ENCODE measurements at regions not wholly inside any gene's neighbourhood (a gene's known extent, or its start where the extent isn't known, plus 50 kb on each side); places are given as distances from the start of the nearest gene placed in this dataset.

DNA sequence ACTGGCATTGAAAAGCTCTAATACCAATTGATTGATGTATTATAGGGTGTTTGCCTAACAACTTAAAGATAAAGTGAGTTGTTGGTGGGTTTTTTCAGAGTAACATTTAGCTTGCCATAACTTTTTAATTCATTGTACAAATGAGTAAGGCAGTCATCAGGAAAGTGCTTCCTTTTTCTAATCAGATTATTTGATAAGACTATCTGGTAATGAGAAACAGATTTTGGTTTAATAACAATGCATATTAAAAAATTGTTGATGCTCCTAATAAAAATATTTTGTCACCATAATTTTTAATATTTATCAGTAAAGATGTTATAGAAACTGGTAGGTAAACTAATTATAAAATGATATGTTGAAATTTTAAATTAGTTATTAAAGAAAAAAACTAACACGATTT lies 51.3 kb downstream of the BLTP1 start:
- DNase-seq = no peak

DNA sequence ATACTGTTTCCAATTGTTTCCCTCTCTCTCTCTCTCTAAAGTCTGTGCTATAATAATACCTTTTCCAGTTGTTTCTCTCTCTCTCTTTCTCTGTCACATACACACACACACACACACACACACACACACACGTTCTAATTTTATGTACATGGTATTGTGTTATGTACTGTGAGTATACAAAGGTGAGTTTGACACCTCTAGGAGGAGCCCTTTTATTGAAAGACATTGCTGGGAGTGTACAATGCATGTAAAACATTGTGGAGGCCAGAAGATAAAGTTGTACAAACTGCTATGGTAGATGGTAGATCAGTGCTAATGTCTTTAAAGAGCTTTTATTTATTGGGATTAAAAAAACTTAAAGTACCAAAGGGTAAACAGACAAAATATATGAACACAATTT lies 53.6 kb downstream of the BLTP1 start:
- DNase-seq = peak; percentile 11

DNA sequence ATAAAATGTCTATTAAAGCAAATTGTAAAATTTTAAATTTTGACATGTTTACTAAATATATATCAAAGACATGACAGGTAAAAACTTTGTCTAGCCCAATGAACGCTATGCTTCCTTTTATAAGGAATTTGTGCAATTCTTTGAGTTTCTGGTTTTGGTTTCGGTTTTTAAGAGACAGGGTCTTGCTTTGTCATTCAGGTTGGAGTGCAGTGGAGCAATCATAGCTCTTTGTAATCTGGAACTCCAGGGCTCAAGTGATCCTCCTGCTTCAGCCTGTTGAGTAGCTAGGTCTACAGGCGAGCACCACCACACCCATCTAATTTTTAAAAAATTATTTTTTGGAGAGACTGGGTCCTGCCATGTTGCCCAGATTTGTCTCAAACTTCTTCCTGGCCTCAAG lies 60.7 kb downstream of the BLTP1 start:
- no peak for DNase-seq

DNA sequence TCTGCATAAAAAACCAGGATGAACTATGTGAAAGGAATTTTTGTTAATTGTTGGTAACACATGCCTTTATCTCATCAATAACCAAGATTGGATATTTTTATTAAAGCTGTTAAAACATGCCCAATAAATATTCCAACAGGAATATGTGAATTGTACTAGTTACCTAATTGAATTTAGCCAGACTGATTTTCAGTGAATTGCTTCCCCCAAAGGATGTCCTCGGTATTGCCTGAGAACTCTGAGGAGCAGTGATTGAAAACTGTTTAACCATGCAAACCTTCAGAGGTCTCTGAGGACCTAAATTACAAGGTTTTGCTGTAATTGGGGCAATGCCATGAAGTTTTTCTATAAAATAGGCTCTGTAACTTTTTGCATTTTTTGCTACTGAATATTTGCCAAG lies 66.6 kb downstream of the BLTP1 start:
- DNase-seq = no peak

DNA sequence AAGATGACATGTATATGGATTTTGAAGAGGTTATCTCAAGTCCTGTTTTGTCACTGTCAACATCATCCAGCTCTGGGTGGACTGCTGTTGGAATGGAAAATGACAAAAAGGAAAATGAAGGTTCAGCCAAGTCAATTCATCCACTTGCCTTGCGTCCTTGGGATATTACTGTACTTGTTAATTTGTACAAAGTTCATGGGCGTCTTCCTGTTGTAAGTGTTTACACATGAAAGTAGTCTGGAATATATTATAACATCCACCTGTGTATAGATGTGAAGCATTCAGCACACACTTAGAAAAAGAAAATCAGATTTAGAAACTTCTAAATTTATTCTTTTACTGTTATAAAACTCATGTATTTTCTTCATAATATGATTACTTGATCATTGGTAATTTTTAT lies 67.2 kb downstream of the BLTP1 start:
- DNase-seq = no peak

DNA sequence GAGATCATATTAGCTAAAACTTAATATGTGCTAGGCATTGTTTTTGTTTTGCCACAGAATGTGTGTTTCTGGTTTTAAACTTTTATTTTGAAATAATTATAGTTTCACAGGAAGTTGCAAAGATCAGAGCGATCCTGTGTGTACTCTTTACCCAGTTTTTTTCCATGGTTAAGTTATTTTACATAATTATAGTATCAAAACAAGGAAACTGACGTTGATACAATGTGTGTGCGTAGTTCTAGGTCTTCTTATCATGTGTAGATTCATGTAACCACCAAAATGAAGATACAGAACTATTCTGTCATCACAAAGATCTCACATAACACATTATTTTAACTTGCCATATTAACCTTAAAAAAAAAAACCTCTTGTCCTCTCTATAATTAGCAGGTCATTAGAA lies 69.2 kb downstream of the BLTP1 start:
- no peak for DNase-seq

DNA sequence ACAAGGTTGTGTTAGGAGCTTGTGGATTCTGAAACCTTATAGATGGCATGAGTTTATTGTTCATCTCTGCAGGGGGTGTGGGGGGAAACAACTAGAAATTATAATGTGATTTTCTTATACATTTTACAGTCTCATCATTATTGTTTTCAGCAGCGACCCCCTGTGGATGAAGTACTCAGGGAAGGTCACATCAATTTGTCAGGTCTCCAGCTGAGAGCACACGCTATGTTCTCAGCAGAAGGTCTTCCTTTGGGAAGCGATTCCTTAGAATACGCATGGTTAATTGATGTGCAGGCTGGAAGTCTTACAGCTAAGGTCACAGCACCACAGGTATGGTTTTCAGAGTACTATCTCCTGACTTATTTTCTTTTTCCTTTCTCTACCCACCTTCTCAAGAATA lies 72.2 kb downstream of the BLTP1 start:
- peak; percentile 11 for DNase-seq

DNA sequence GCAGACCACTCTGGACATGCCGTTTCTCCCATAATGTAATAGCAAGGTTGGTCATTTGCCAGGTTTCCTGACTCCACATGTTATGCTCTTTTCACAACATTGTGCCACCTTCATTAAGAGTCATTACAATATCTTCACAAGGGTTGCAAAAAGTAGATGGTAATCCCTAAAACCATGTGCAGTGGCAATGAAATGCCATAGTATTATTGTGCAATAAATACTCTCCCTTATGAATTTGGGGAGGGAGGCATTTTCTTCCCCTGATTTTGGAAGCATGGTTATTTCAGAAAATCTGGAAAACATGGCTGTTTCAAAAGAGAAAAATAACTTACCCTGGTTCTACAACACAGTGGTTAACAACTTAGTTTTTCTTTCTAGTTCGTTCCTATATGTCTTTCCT lies 75.1 kb downstream of the BLTP1 start:
- DNase-seq = no peak

DNA sequence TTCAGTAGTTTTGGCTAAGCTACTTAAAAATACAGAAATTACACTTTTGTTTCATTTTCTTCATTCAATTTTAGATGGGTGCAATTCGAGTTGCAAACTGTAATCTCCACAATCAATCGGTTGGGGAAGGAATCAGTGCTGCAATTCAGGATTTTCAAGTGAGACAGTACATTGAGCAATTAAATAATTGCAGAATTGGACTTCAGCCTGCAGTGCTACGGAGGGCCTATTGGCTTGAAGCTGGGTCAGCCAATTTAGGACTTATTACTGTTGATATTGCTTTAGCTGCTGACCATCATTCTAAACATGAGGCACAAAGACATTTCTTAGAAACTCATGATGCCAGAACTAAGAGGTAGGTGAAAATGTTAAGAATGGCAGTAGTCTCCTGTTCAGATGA lies 77.7 kb downstream of the BLTP1 start:
- no peak for DNase-seq

DNA sequence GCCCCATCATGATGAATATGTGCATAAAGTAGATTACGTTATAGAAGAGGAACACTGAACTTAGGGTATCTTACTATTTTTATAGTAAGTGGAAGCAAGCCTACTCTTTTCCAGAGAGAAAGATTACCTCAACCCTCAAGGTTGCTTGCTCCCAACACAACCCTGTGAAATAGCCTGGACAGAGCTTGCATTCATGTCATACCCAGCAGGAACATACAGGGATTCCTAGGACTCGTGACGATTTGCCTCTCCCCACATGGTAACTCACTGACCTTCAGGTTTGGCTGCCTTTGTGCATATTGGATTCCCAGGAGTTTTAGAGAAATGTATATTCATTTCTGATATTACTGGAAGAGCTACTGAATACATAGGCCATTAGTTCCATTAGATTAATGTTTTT lies 80.5 kb downstream of the BLTP1 start:
- no peak for DNase-seq

DNA sequence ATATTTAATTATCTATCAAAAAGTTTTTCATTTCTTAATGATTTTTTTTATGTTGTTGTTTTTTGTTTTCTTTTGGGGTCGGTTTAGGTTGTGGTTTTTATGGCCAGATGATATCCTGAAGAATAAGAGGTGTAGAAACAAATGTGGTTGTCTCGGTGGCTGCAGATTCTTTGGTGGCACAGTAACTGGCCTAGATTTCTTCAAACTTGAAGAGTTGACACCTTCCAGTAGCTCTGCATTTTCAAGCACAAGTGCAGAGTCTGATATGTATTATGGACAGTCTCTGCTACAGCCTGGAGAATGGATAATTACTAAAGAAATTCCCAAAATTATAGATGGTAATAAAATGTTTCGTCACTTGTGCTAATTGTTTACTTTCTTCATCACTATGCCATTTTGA lies 82.6 kb downstream of the BLTP1 start:
- no peak for DNase-seq

DNA sequence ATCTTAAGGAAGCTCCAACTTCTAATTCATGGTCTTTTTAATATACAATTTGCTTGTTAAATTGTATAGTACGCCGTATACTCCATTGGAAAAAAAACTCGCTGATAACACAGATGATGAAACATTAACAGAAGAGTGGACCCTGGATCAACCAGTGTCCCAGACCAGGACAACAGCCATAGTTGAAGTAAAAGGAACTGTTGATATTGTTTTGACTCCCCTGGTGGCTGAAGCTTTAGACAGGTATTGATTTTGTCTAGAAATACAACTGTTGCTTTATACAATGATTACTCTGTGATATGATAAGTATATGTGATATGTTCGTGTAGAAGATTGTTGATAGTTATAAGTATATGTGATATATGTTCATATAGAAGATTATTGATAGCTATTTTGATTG lies 91.7 kb downstream of the BLTP1 start:
- DNase-seq = no peak

DNA sequence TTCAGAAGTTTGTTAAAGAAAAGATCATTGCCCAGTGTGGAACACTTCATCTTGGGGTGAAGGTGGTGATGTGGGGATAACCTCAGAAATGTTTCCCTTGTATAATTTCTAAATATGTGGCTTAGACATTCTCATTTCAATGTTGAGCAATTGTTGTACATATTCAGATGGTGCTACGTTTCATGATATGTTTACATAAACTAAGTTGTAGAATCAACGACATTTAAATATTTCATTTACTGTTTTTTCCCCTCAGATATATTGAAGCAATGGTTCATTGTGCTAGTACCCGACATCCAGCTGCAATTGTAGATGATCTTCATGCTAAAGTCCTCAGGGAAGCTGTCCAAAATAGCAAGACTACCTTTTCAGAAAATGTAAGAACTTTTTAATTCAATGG lies 92.6 kb downstream of the BLTP1 start:
- DNase-seq = no peak

DNA sequence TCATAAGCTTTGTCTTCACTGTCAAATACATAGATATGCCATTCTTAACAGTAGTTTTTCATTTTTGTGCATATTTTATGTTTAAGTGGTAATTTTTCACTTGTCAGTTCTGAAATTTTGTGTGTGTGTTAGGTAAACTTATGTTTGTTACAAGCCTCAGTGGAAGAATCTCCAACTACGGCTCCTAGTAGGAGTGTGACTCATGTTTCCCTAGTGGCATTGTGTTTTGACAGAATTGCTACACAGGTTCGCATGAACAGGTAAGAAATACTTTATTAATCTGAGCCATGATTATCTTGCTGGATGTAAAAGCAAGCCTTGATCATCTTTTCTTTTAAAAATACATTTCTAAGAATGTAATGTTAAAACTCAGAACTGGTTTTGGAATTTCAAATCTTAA lies 94.4 kb downstream of the BLTP1 start:
- no peak for DNase-seq

DNA sequence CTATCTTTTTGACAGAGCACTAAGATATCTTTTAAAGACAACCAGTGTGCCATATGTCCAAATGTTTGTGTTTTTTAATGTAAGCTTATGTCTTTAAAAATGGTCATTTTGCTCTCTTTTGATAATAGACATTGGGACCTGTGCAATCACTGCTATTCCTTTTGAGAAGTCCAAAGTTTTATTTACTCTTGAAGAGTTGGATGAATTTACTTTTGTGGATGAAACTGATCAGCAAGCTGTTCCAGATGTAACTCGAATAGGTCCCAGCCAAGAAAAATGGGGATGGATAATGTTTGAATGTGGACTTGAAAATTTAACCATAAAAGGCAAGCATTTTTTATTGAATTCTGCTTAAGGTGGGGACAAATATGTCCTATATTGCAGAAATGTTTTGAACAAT lies 97.2 kb downstream of the BLTP1 start:
- no peak for DNase-seq

DNA sequence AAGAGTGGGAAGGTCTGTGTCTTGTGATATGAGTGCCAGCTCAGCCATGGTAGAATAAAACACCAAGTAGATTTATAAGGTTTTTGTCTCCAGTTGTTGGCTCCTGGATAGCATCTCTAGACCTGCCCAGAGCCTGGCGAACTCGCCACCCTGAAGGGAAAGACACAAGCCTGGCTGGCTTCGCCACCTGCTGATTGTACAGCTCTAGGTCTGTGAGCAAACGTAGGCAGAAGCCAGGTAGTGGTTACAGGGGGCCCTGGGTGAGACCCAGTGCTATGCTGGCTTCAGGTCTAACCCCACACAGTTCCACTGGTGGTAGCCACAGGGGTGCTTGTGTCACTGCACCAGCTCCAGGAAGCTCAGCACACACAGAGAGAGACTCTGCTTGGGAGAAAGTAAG lies 100.5 kb downstream of the BLTP1 start:
- no peak for DNase-seq

DNA sequence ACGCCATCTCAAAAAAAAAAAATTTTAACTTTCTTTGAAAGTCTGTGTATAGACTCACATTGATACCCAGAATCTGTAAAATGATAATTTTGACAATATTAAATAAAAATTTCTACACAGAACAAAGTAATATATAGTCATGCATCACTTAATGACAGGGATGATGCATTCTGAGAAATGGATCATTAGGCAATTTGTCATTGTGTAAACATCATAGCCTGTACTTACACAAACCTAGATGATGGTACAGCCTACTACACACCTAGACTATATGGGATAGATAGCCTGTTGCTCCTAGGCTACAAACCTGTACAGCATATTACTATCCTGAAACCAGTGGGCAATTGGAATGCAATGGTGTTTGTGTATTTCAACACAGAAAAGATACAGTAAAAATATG lies 107.7 kb downstream of the BLTP1 start:
- DNase-seq = no peak

DNA sequence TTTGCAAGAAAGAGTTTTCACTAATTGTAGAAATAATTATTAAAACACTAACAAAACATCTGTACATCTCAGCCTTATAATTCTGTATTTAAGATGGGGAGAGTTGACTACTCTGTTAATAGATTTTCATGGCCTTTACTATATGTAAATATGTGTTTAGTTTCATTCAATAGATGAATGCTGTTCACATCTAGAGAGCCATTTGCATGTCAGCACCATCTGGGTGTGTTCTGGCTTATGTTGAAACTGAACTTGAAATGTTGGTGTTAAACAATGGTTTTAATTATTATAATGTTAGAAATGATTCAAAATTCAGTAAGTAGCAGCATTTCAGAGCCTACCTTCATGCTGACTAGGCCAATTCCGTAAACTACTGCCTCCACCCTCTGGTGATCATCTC lies 102.5 kb upstream of the ADAD1 start:
- DNase-seq = no peak

DNA sequence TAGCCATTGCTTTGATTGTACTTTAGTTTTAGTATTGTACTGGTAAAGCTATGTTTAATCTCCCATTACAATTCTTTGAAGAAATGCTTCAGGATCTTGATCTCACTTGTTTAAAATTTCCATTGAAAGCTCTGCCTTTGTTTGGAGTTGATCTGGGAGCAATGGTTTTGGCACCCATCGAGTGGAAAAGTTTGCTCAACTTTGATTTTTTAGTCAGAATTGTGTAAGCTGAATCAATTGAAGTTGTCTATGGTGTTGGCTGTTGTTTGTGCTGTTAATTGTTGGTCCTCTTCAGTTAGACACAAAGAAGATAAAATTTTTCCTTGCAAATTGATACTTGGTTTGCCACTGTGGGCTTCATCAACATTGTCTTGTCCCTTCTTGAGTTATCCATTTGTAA lies 99.8 kb upstream of the ADAD1 start:
- no peak for DNase-seq

DNA sequence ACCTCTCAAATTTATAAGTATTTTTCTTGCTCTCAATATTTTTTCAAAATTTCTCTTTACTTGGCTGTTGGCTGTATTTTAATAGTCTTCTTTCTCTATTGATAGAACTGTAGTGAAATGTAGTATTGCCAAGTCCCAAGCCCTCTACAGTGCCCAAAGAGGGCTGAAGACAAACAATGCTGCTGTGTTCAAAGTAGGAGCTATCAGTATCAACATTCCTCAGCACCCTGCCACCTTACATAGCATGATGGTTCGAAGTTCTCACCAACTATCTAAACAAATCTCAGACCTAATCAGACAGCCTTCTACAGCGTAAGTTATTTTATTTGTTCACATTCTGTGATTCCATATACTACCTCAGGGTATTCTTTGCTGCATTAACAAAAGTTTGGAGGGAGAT lies 99.1 kb upstream of the ADAD1 start:
- no peak for DNase-seq

DNA sequence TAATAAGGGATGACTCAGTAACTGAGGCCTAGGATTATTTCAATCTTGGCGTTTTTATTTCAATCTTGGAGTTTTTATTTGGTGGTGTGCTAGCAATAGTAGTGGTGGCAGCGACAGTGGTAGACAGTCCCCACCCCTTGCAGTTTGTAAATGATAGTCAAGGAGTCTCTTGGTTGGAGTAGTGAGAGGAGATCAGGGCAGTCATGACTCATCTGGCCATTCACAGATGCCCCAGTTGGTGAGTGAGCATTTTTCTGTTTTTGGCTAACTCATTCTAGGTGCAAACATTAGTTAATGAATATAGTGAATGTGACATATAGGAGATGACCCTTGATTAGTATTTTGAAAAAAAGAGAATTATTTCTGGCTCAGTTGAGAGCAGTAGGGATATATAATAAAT lies 93.5 kb upstream of the ADAD1 start:
- peak; percentile 6 for DNase-seq

DNA sequence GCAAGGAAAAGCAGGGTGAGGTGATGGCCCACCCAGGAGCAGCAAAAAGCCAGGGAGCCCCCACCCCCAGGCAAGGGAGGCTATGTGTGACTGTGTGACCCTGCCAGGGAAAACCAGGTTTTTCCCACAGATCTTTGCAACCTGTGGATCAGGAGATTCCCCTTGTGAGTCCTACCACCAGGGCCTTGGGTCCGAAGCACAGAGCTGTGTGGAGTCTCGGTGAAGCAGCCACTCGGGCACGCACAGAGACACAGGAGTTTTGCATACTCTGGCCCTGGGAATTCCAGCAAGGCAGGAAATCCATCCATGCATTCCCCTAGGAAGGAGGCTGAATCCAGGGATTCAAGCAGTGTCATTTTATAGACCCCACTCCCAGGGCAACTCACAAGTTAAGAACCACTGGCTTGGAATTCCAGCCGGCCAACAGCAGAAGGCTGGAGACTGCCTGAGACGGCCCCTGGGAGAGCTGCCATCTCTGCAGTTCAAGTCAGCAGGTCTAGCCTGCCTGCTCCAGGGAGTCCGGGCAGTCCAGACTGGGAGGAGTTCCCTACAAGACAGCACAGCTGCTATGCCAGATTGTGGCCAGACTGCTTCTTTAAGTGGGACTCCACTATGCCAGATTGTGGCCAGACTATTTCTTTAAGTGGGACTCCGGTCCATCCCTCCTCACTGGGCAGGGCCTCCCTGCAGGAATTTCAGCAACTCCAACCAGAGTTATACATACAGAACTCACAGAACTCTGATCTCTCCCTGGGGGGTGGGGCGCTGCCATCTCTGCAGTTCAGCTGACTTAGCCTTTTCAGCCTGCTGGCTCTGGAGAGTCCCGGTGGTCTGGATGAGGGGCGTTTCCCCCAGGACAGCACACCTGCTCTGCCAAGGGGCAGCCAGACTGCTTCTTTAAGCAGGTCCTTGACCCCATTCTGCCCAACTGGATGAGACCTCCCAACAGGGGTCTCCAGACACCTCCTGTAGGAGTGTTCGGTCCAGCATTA lies 85.1 kb upstream of the ADAD1 start:
- DNase-seq = no peak

DNA sequence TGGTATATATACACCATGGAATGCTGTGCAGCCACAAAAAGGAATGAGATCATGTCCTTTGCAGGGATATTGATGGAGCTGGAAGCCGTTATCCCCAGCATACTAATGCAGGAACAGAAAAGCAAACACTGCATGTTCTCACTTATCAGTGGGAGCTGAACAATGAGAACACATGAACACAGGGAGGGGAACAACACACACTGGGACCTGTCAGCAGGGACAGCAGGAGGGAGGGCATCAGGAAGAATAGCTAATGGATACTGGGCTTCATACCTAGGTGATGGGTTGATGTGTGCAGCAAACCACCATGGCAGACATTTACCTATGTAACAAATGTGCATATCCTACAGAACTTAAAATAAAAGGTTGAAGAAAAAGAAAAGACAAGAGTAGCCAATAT lies 81.1 kb upstream of the ADAD1 start:
- no peak for DNase-seq

DNA sequence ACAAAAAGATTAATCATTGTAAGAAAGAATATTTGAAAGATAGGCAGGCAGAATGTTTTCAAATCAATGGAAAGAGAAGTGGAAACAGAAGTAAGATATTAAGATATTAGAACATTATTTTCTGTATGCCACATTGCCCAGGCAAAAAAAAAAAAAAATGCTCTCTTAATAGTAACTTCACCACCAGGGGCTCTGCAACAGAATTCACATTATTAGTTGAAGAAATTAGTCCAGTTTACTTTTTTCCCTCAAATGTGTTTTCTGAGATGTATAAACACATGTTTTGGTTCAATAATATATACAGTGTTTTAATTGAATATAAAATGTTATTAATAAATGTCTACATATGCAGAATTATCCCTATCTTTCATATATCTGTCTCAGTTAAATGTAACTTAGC lies 78.0 kb upstream of the ADAD1 start:
- peak; percentile 17 for DNase-seq

DNA sequence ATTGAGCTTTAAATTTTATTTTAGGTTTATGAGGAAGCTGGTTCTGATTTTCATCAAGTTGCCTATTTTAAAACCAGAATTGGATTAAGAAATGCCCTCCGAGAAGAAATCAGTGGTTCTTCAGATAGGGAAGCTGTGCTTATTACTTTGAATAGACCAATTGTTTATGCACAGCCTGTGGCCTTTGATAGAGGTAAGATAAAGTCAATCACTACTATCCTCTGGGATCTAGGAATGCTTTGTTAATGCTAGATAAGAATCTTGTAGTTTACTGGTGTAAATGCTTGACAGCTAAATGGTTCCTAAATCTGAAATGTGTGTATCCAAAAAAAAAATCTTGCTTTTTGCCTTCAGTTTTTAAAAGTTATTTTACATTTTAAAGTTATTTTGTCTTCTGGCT lies 73.0 kb upstream of the ADAD1 start:
- no peak for DNase-seq

Data from hematopoietic multipotent progenitor cell treated with erythropoietin and hydrocortisone succinate and interleukin-3 and kit ligand, for 8 days (in vitro differentiated cells).